SK-N-SH (cell line): ENCODE measurements at regions not wholly inside any gene's neighbourhood (a gene's known extent, or its start where the extent isn't known, plus 50 kb on each side); places are given as distances from the start of the nearest gene placed in this dataset.

Experiments
- JUND ChIP-seq: IDR thresholded peaks from 2 replicates; pipeline ENCODE4 v1.4.0; 2012
- MXI1 ChIP-seq: IDR thresholded peaks from 2 replicates; pipeline ENCODE4 v1.6.1; 2012; ENCODE audit warnings: mild to moderate bottlenecking, low read depth, low read length, improper control_type of control experiment
- POLR2AphosphoS5 ChIP-seq: IDR thresholded peaks from 2 replicates; pipeline ENCODE4 v1.6.1; 2012; ENCODE audit warnings: low read depth, low read length
- YY1 ChIP-seq: IDR thresholded peaks from 2 replicates; pipeline ENCODE4 v1.4.0; 2012; ENCODE audit warnings: low read depth, mild to moderate bottlenecking
- TF ChIP-seq, protein P1 (sequence below): fragments of 200-600 bp; sonication (generic); IDR thresholded peaks from 2 replicates; pipeline ENCODE4 v1.6.1; 2017; ENCODE audit warnings: antibody characterized with exemption, mild to moderate bottlenecking, moderate library complexity

DNA sequence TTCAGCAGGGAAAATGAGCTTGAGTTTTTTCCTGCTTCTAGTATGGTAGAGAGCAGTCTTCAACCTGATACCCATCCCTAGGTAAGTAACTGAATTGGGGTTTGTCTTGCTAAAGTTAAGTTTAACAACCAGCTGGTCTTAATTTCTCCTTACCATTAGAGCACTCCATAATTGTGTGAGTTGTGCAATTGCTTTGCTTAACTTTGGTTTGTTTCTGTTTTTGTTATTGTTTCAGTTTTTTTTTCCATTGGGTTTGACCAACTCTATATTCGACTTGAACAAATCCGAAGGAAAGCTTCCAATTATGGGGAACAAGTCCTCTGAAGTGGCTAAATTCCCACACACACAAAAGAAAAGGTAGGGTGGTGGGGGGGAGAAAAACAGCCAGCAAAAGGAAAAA, 641.1 kb downstream of the PLA2G4A start:
- no peak for TF ChIP-seq POLR2AphosphoS5
- TF ChIP-seq MXI1, result no peak
- TF ChIP-seq, protein P1, sequence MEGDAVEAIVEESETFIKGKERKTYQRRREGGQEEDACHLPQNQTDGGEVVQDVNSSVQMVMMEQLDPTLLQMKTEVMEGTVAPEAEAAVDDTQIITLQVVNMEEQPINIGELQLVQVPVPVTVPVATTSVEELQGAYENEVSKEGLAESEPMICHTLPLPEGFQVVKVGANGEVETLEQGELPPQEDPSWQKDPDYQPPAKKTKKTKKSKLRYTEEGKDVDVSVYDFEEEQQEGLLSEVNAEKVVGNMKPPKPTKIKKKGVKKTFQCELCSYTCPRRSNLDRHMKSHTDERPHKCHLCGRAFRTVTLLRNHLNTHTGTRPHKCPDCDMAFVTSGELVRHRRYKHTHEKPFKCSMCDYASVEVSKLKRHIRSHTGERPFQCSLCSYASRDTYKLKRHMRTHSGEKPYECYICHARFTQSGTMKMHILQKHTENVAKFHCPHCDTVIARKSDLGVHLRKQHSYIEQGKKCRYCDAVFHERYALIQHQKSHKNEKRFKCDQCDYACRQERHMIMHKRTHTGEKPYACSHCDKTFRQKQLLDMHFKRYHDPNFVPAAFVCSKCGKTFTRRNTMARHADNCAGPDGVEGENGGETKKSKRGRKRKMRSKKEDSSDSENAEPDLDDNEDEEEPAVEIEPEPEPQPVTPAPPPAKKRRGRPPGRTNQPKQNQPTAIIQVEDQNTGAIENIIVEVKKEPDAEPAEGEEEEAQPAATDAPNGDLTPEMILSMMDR, result no peak
- no peak for TF ChIP-seq JUND
- TF ChIP-seq YY1, result no peak
